ENCODE measurements at regions not wholly inside any gene's neighbourhood (a gene's known extent, or its start where the extent isn't known, plus 50 kb on each side); places are given as distances from the start of the nearest gene placed in this dataset.

GRCh38 chr10:33716501-33717267, 382.2 kb upstream of the NRP1 start:
- no peak for TF ChIP-seq CTCF (IDR thresholded peaks at IDR 0.05)
- no peak for TF ChIP-seq POLR2A (IDR thresholded peaks at IDR 0.05)

Measured in adrenal gland (tissue), 5 donors.